ENCODE measurements at regions not wholly inside any gene's neighbourhood (a gene's known extent, or its start where the extent isn't known, plus 50 kb on each side); places are given as distances from the start of the nearest gene placed in this dataset.
A peak's percentile ranks its signal among the peaks of the same experiment; 100 is the strongest.
"Not testable (repeated sequence)": the region's sequence is repeated elsewhere in the genome, so short reads cannot be mapped to it uniquely, and the experiment has no call there.

GRCh38 chr7:128561116-128561722, 84.7 kb downstream of the METTL2B start:
- DNase-seq: not testable (repeated sequence)

GRCh38 chr7:128562795-128563194, 86.2 kb downstream of the METTL2B start:
- DNase-seq: not testable (repeated sequence)

- DNase-seq: not testable (repeated sequence)
These were observed 87.7 kb downstream of the METTL2B start for GRCh38 chr7:128564123-128564700.

- DNase-seq: not testable (repeated sequence)
These were observed 88.7 kb downstream of the METTL2B start for GRCh38 chr7:128564932-128565864.

- DNase-seq: not testable (repeated sequence)
These were observed 96.8 kb upstream of the GARIN1A start for GRCh38 chr7:128575277-128575676.

GRCh38 chr7:128576953-128577352, 95.1 kb upstream of the GARIN1A start:
- not testable (repeated sequence) for DNase-seq

GRCh38 chr7:128579843-128580242, 92.2 kb upstream of the GARIN1A start:
- not testable (repeated sequence) for DNase-seq

GRCh38 chr7:128581100-128581499, 91.0 kb upstream of the GARIN1A start:
- DNase-seq: not testable (repeated sequence)

- not testable (repeated sequence) for DNase-seq
These were observed 90.1 kb upstream of the GARIN1A start for GRCh38 chr7:128581825-128582561.

- not testable (repeated sequence) for DNase-seq
These were observed 85.4 kb upstream of the GARIN1A start for GRCh38 chr7:128586715-128587114.

- no peak for DNase-seq
These were observed 80.4 kb upstream of the GARIN1A start for GRCh38 chr7:128591705-128592104.

- DNase-seq: not testable (repeated sequence)
These were observed 79.9 kb upstream of the GARIN1A start for GRCh38 chr7:128592209-128592608.

GRCh38 chr7:128594061-128594460, 78.0 kb upstream of the GARIN1A start:
- DNase-seq: not testable (repeated sequence)

- not testable (repeated sequence) for DNase-seq
These were observed 75.6 kb upstream of the GARIN1A start for GRCh38 chr7:128596336-128597128.

- DNase-seq: not testable (repeated sequence)
These were observed 73.1 kb upstream of the GARIN1A start for GRCh38 chr7:128598946-128599345.

- peak; percentile 32 for DNase-seq
These were observed 63.2 kb upstream of the GARIN1A start for GRCh38 chr7:128608678-128609421.

GRCh38 chr7:128613366-128613765, 58.7 kb upstream of the GARIN1A start:
- not testable (repeated sequence) for DNase-seq

- DNase-seq: not testable (repeated sequence)
These were observed 57.3 kb upstream of the GARIN1A start for GRCh38 chr7:128614812-128615211.

- not testable (repeated sequence) for DNase-seq
These were observed 55.3 kb upstream of the GARIN1A start for GRCh38 chr7:128616799-128617198.
